ENCODE measurements at regions not wholly inside any gene's neighbourhood (a gene's known extent, or its start where the extent isn't known, plus 50 kb on each side); places are given as distances from the start of the nearest gene placed in this dataset.

DNA sequence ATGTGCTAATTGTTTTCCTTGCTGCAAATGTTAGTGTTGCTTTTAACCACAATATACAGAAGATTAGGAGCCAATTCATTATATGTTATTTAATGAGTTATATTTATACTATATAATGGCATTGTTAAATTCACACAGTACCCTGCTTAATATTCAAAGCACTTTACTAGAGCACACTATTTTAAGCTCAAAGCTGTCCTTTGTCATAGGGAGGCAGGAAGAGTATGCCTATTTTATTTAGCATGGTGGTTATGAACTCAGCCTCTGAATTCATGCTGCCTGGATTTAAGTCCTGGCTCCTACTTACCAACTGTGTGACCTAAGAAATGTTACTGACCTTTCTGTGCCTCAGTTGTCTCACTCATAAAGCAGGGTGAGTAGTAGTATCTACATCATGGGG lies 80.5 kb downstream of the FASTKD2 start:
- TF ChIP-seq, protein P1, sequence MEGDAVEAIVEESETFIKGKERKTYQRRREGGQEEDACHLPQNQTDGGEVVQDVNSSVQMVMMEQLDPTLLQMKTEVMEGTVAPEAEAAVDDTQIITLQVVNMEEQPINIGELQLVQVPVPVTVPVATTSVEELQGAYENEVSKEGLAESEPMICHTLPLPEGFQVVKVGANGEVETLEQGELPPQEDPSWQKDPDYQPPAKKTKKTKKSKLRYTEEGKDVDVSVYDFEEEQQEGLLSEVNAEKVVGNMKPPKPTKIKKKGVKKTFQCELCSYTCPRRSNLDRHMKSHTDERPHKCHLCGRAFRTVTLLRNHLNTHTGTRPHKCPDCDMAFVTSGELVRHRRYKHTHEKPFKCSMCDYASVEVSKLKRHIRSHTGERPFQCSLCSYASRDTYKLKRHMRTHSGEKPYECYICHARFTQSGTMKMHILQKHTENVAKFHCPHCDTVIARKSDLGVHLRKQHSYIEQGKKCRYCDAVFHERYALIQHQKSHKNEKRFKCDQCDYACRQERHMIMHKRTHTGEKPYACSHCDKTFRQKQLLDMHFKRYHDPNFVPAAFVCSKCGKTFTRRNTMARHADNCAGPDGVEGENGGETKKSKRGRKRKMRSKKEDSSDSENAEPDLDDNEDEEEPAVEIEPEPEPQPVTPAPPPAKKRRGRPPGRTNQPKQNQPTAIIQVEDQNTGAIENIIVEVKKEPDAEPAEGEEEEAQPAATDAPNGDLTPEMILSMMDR (IDR thresholded peaks at IDR 0.05; ENCODE audit: low read depth, low read length, missing input control): no peak
- TF ChIP-seq, protein P2, sequence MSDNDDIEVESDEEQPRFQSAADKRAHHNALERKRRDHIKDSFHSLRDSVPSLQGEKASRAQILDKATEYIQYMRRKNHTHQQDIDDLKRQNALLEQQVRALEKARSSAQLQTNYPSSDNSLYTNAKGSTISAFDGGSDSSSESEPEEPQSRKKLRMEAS (IDR thresholded peaks at IDR 0.05): no peak
- TF ChIP-seq REST (IDR thresholded peaks at IDR 0.05) (no peak), JUND (IDR thresholded peaks at IDR 0.05) (no peak), ATF3 (IDR thresholded peaks at IDR 0.05) (no peak), EGR1 (IDR thresholded peaks at IDR 0.05; ENCODE audit: low read depth in 2 of 2) (no peak), ZBTB33 (IDR thresholded peaks at IDR 0.05) (no peak), TAF1 (conservative IDR thresholded peaks at IDR 0.05) (no peak), GABPA (IDR thresholded peaks at IDR 0.05 in 1 of 2, conservative IDR thresholded peaks at IDR 0.05 in 1 of 2) (no peak), SP1 (IDR thresholded peaks at IDR 0.05) (no peak), FOXA1 (IDR thresholded peaks at IDR 0.05) (no peak), HNF4G (IDR thresholded peaks at IDR 0.05) (no peak)
